ENCODE measurements at regions not wholly inside any gene's neighbourhood (a gene's known extent, or its start where the extent isn't known, plus 50 kb on each side); places are given as distances from the start of the nearest gene placed in this dataset.

- TF ChIP-seq POLR2A (IDR thresholded peaks at IDR 0.05; ENCODE audit: low read depth, low read length) (no peak), SPI1 (IDR thresholded peaks at IDR 0.05; ENCODE audit: low read depth, low read length) (no peak), PAX5 (IDR thresholded peaks at IDR 0.05; ENCODE audit: insufficient read depth, low read length, severe bottlenecking) (no peak), TAF1 (IDR thresholded peaks at IDR 0.05; ENCODE audit: low read depth, low read length) (no peak), POLR2AphosphoS5 (IDR thresholded peaks at IDR 0.05; ENCODE audit: low read depth, low read length) (no peak), POU2F2 (IDR thresholded peaks at IDR 0.05; ENCODE audit: low read depth, low read length) (no peak)
Measured at GRCh38 chr14:65860956-65861611, 448.6 kb downstream of the FUT8 start.

All from GM12891 (cell line).